H1 (cell line): ENCODE measurements at regions not wholly inside any gene's neighbourhood (a gene's known extent, or its start where the extent isn't known, plus 50 kb on each side); places are given as distances from the start of the nearest gene placed in this dataset.
A peak's percentile ranks its signal among the peaks of the same experiment; 100 is the strongest.

ENCODE experiments used
- CTCF ChIA-PET: fragments of 300-600 bp; sonication (Branson Sonifier 250); formaldehyde crosslinking; loops from one replicate; lab custom pipeline; 2021; ENCODE audit not compliant: partially characterized antibody; lab: Charles Lee
- POLR2A ChIA-PET: fragments of 300-600 bp; sonication (Branson Sonifier 250); formaldehyde crosslinking; loops from one replicate; lab custom pipeline; 2021; ENCODE audit warnings: inconsistent platforms; ENCODE audit not compliant: partially characterized antibody; lab: Charles Lee
- DNase-seq, 2 experiments: peaks; one replicate each; pipeline versions ENCODE4 v3.0.0 to v3.0.0-alpha.2; 2010 to 2022; ENCODE audit warnings: low spot score in 2 of 2, low read depth in 1 of 2, mixed read lengths in 1 of 2
- FAIRE-seq: peaks from 2 replicates; lab custom pipeline; 2011; peaks lifted over from hg19 to GRCh38; lab: Jason Lieb, UNC
- H2AFZ ChIP-seq: 2 replicates; pipeline ENCODE4 v1.8.1; 2012; ENCODE audit warnings: low read length, inconsistent platforms
- H2AK5ac ChIP-seq: 2 replicates; pipeline ENCODE4 v1.6.1; 2013; ENCODE audit warnings: low read depth, low read length
- H2BK120ac ChIP-seq: replicated peaks from 2 replicates; pipeline ENCODE3; 2013; ENCODE audit warnings: low read depth, low read length, inconsistent platforms
- H2BK12ac ChIP-seq: 2 replicates; pipeline ENCODE4 v1.6.1; 2013; ENCODE audit warnings: low read depth, low read length
- H2BK15ac ChIP-seq: 2 replicates; pipeline ENCODE4 v1.6.1; 2013; ENCODE audit warnings: low read length
- H2BK20ac ChIP-seq: 2 replicates; pipeline ENCODE4 v1.6.1; 2013; ENCODE audit warnings: low read length
- H2BK5ac ChIP-seq: 2 replicates; pipeline ENCODE4 v1.6.1; 2013; ENCODE audit warnings: low read depth, low read length
- H3K14ac ChIP-seq: 2 replicates; pipeline ENCODE4 v1.6.1; 2013; ENCODE audit warnings: inconsistent platforms; ENCODE audit not compliant: insufficient read length
- H3K18ac ChIP-seq: 2 replicates; pipeline ENCODE4 v1.6.1; 2013; ENCODE audit warnings: low read length; ENCODE audit errors: extremely low read depth
- H3K23ac ChIP-seq: 2 replicates; pipeline ENCODE4 v1.6.1; 2013; ENCODE audit warnings: inconsistent platforms; ENCODE audit not compliant: insufficient read length
- H3K23me2 ChIP-seq: 2 replicates; pipeline ENCODE4 v1.6.1; 2013; ENCODE audit warnings: low read depth, low read length
- H3K27ac ChIP-seq: 2 replicates; pipeline ENCODE4 v1.6.1; 2011; ENCODE audit warnings: low read depth, low read length, inconsistent platforms
- H3K27me3 ChIP-seq, 4 experiments: replicated peaks in 1 of 4; 1 replicate in 1 of 4; 2 replicates in 3 of 4; pipeline versions ENCODE4 v1.6.1 to v1.8.1; 2011 to 2013; ENCODE audit warnings: low read length in 3 of 4, mild to moderate bottlenecking in 3 of 4, inconsistent platforms in 2 of 4, mixed read lengths in 2 of 4, moderate library complexity in 1 of 4; ENCODE audit not compliant: control insufficient read depth in 3 of 4, insufficient read depth in 3 of 4; ENCODE audit errors: extremely low read depth in 1 of 4
- H3K36me3 ChIP-seq, 4 experiments: 2 replicates each; pipeline versions ENCODE4 v1.6.1 to v1.8.1; 2011 to 2013; ENCODE audit warnings: mild to moderate bottlenecking in 4 of 4, low read length in 3 of 4, moderate library complexity in 2 of 4, control low read depth in 1 of 4, inconsistent platforms in 1 of 4; ENCODE audit not compliant: insufficient read depth in 4 of 4, control insufficient read depth in 2 of 4
- H3K4ac ChIP-seq: replicated peaks from 2 replicates; pipeline ENCODE3; 2013; ENCODE audit warnings: low read length, low read depth, mixed read lengths, inconsistent platforms; ENCODE audit not compliant: insufficient read length
- H3K4me1 ChIP-seq, 4 experiments: replicated peaks in 1 of 4; 1 replicate in 1 of 4; 2 replicates in 3 of 4; pipeline versions ENCODE4 v1.6.1 to v1.8.1; 2011 to 2013; ENCODE audit warnings: low read length in 3 of 4, inconsistent platforms in 2 of 4, mixed read lengths in 1 of 4; ENCODE audit not compliant: insufficient read depth in 4 of 4, control insufficient read depth in 3 of 4
- H3K4me2 ChIP-seq, 2 experiments: 2 replicates each; pipeline versions ENCODE4 v1.6.1 to v1.8.1; 2011 to 2013; ENCODE audit warnings: low read depth in 2 of 2, low read length in 2 of 2, control low read depth in 1 of 2, inconsistent platforms in 1 of 2, mild to moderate bottlenecking in 1 of 2; ENCODE audit not compliant: insufficient read depth in 1 of 2
- H3K4me3 ChIP-seq, 4 experiments: fragments of 200-600, 300-600 bp in 1 of 4; sonication (generic), shearing (Covaris generic), sonication (Bioruptor Twin) in 1 of 4; 2 replicates each; pipeline versions ENCODE4 v1.5.1 to v1.8.1; 2011 to 2016; ENCODE audit warnings: low read length in 4 of 4, low read depth in 3 of 4, control low read depth in 2 of 4, inconsistent platforms in 2 of 4, mild to moderate bottlenecking in 2 of 4, mixed read lengths in 1 of 4, moderate library complexity in 1 of 4; ENCODE audit not compliant: insufficient read depth in 2 of 4; ENCODE audit errors: extremely low read depth in 1 of 4
- H3K56ac ChIP-seq: replicated peaks from 2 replicates; pipeline ENCODE3; 2013; ENCODE audit warnings: low read depth, mild to moderate bottlenecking, mixed read lengths, low read length, inconsistent platforms; ENCODE audit not compliant: insufficient read length
- H3K79me1 ChIP-seq: 2 replicates; pipeline ENCODE4 v1.6.1; 2013; ENCODE audit warnings: low read depth, low read length, control low read depth
- H3K79me2 ChIP-seq, 2 experiments: 2 replicates each; pipeline versions ENCODE4 v1.6.1 to v1.8.1; 2012 to 2013; ENCODE audit warnings: low read length in 2 of 2, mild to moderate bottlenecking in 2 of 2, inconsistent platforms in 1 of 2; ENCODE audit not compliant: insufficient read depth in 2 of 2, control insufficient read depth in 1 of 2
- H3K9ac ChIP-seq, 4 experiments: replicated peaks in 1 of 4; 1 replicate in 1 of 4; 2 replicates in 3 of 4; pipeline versions ENCODE4 v1.6.1 to v1.8.1; 2011 to 2013; ENCODE audit warnings: low read depth in 3 of 4, low read length in 3 of 4, control low read depth in 2 of 4, mild to moderate bottlenecking in 2 of 4, moderate library complexity in 2 of 4, inconsistent platforms in 1 of 4; ENCODE audit errors: extremely low read depth in 1 of 4
- H3K9me3 ChIP-seq, 2 experiments: 2 replicates each; pipeline versions ENCODE4 v1.6.1 to v1.8.1; 2012 to 2013; ENCODE audit warnings: mild to moderate bottlenecking in 2 of 2, moderate library complexity in 2 of 2, control low read depth in 1 of 2, inconsistent platforms in 1 of 2, low read depth in 1 of 2, low read length in 1 of 2, mixed read lengths in 1 of 2; ENCODE audit not compliant: insufficient read depth in 2 of 2
- H4K20me1 ChIP-seq, 2 experiments: replicated peaks in 1 of 2; 2 replicates each; pipeline versions ENCODE3 to v1.8.1; 2011 to 2013; ENCODE audit warnings: inconsistent platforms in 2 of 2, low read length in 2 of 2, mild to moderate bottlenecking in 1 of 2; ENCODE audit not compliant: insufficient read depth in 2 of 2, control insufficient read depth in 1 of 2
- H4K5ac ChIP-seq: 2 replicates; pipeline ENCODE4 v1.6.1; 2013; ENCODE audit warnings: low read length, low read depth, mixed read lengths, inconsistent platforms; ENCODE audit not compliant: insufficient read length
- H4K8ac ChIP-seq: 2 replicates; pipeline ENCODE4 v1.8.0; 2013; ENCODE audit warnings: mild to moderate bottlenecking, moderate library complexity, low read length, inconsistent platforms; ENCODE audit not compliant: insufficient read depth; ENCODE audit errors: extremely low read depth
- H4K91ac ChIP-seq: replicated peaks from 2 replicates; pipeline ENCODE3; 2013; ENCODE audit warnings: low read length, mixed read lengths, inconsistent platforms; ENCODE audit not compliant: insufficient read length
- ASH2L ChIP-seq: fragments of 200-600, 300-600 bp; sonication (generic); IDR thresholded peaks from one replicate; pipeline ENCODE4 v1.7.1; 2017; ENCODE audit warnings: low read length
- NANOG ChIP-seq: IDR thresholded peaks from 2 replicates; pipeline ENCODE4 v1.6.1; 2011; ENCODE audit warnings: low read length, low read depth, mild to moderate bottlenecking, inconsistent platforms; ENCODE audit not compliant: insufficient read depth, poor library complexity, severe bottlenecking
- WGBS, 2 experiments: shearing (Covaris generic) in 1 of 2; methylation state at CpG; one replicate each; pipeline versions ENCODE4 v1.1.6 to v1.1.7; 2013 to 2015; ENCODE audit warnings: low lambda C conversion rate in 2 of 2, mixed read lengths in 2 of 2, inconsistent platforms in 1 of 2, low coverage in 1 of 2, missing lambda C conversion rate in 1 of 2; ENCODE audit not compliant: insufficient replicate concordance in 2 of 2, insufficient coverage in 1 of 2, insufficient read length in 1 of 2; ENCODE audit errors: extremely low coverage in 1 of 2, missing lambda C conversion rate in 1 of 2; 5-methylcytosine and 5-hydroxymethylcytosine counted together

DNA sequence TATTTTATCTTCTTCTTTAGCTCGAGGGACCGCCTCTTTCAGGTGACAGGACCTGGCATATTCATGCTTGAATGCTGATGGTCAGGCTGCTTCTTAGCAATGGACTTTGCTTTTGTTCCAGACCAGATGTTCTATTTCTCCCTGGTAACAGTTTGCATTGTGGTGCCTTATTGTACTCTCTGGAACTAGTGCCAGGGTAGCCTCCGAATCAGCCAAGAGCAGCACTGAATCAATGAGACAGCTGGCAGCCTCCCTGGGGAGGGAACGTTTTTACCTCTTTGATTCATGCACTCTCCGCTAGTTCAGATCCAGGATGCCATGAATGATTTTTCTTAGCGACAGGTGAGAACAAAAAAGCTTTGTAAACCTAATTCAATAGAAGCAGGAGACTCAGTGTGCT lies 54.1 kb upstream of the NXPH1 start:
- Histone ChIP-seq H2BK15ac (no peak overlapping the region), H2BK20ac (no peak overlapping the region), H3K9me3 (peaks cover 2 to 8% of the 10 kb centered on the region in 2 experiments; a peak in 3 of 4 replicates), H4K5ac (no peak overlapping the region), H4K8ac (no peak overlapping the region), H2AK5ac (no peak overlapping the region), H2BK12ac (no peak overlapping the region), H2BK5ac (no peak overlapping the region), H3K79me1 (no peaks in the 10 kb centered on the region), H3K23me2 (no peaks in the 10 kb centered on the region), H4K91ac (no peak overlapping the region), H3K56ac (no peak overlapping the region), H3K27ac (no peak overlapping the region), H3K4ac (no peak overlapping the region), H3K9ac (no peak overlapping the region), H3K18ac (no peak overlapping the region), H3K4me2 (peak overlapping the region; percentile 24 to 39; a peak in 2 of 4 replicates), H3K4me1 (peaks cover 0 to 5% (median 3%) of the 10 kb centered on the region in 4 experiments; a peak in 4 of 7 replicates), H3K27me3 (no peaks in the 10 kb centered on the region), H3K36me3 (no peaks in the 10 kb centered on the region), H2BK120ac (no peak overlapping the region), H2AFZ (0 out of 2 replicates have a peak overlapping the region, but pooled peaks have one; percentile 37), H3K14ac (no peak overlapping the region), H3K23ac (no peak overlapping the region), H3K79me2 (no peaks in the 10 kb centered on the region), H4K20me1 (no peaks in the 10 kb centered on the region), H3K4me3 (no peak overlapping the region)
- WGBS, 2 experiments: 65% methylated on average over 6 of the region's 6 CpGs; no CpG with 5 or more reads in 1 of the 2 experiments
- ChIA-PET CTCF (interaction anchor here (0.9 to 1.3 kb wide), 3 partner anchors 14 to 83 kb away, joined by 3 read pairs; no protein-coding TSS in a partner anchor), POLR2A (interaction anchor here (1.0 to 1.9 kb wide), 2 partner anchors 8 to 104 kb away, joined by 3 to 4 read pairs; no protein-coding TSS in a partner anchor)
- DNase-seq (no peak), FAIRE-seq (no peak)
- TF ChIP-seq NANOG: no peak
- no peak for TF ChIP-seq ASH2L
